UCSD-AML1 (cell line): ENCODE measurements at regions not wholly inside any gene's neighbourhood (a gene's known extent, or its start where the extent isn't known, plus 50 kb on each side); places are given as distances from the start of the nearest gene placed in this dataset.

Experiments
- DNase-seq: peaks from one replicate; lab custom pipeline; 2025; ENCODE audit not compliant: unreplicated experiment; lab: John Stamatoyannopoulos, UW

- DNase-seq: no peak
These were observed 192.3 kb upstream of the GDNF start for GRCh38 chr5:38032149-38032548.

- DNase-seq: no peak
These were observed 191.5 kb upstream of the GDNF start for GRCh38 chr5:38031304-38031703.

- DNase-seq: no peak
These were observed 189.7 kb upstream of the GDNF start for GRCh38 chr5:38029397-38030065.

- DNase-seq: no peak
These were observed 184.0 kb upstream of the GDNF start for GRCh38 chr5:38023799-38024198.

- no peak for DNase-seq
These were observed 183.5 kb upstream of the GDNF start for GRCh38 chr5:38023371-38023770.

- DNase-seq: no peak
These were observed 182.8 kb upstream of the GDNF start for GRCh38 chr5:38022631-38023030.

GRCh38 chr5:38018016-38018415 lies 178.2 kb upstream of the GDNF start:
- no peak for DNase-seq

- DNase-seq: no peak
These were observed 173.3 kb upstream of the GDNF start for GRCh38 chr5:38013107-38013506.

GRCh38 chr5:38011668-38012188 lies 171.9 kb upstream of the GDNF start:
- no peak for DNase-seq

GRCh38 chr5:38009749-38010358 lies 170.0 kb upstream of the GDNF start:
- no peak for DNase-seq

GRCh38 chr5:38008198-38008597 lies 168.4 kb upstream of the GDNF start:
- no peak for DNase-seq

GRCh38 chr5:37999593-37999992 lies 159.8 kb upstream of the GDNF start:
- no peak for DNase-seq

GRCh38 chr5:37996918-37997317 lies 157.1 kb upstream of the GDNF start:
- no peak for DNase-seq

GRCh38 chr5:37994729-37995128 lies 154.9 kb upstream of the GDNF start:
- no peak for DNase-seq

GRCh38 chr5:37991301-37992299 lies 151.8 kb upstream of the GDNF start:
- no peak for DNase-seq

GRCh38 chr5:37989884-37990283 lies 150.0 kb upstream of the GDNF start:
- no peak for DNase-seq

GRCh38 chr5:37988454-37989046 lies 148.7 kb upstream of the GDNF start:
- no peak for DNase-seq

GRCh38 chr5:37984300-37984699 lies 144.5 kb upstream of the GDNF start:
- DNase-seq: no peak

- no peak for DNase-seq
These were observed 143.6 kb upstream of the GDNF start for GRCh38 chr5:37983463-37983862.

- no peak for DNase-seq
These were observed 139.7 kb upstream of the GDNF start for GRCh38 chr5:37979559-37979958.

- no peak for DNase-seq
These were observed 135.7 kb upstream of the GDNF start for GRCh38 chr5:37975531-37975930.
